Mucosa of stomach (tissue), 1 donor: ENCODE measurements at regions not wholly inside any gene's neighbourhood (a gene's known extent, or its start where the extent isn't known, plus 50 kb on each side); places are given as distances from the start of the nearest gene placed in this dataset.
A peak's percentile ranks its signal among the peaks of the same experiment; 100 is the strongest.
"Not testable (repeated sequence)": the region's sequence is repeated elsewhere in the genome, so short reads cannot be mapped to it uniquely, and the experiment has no call there.

Experiments
- H3K27me3 ChIP-seq: one replicate; pipeline ENCODE4 v1.7.0; 2013; ENCODE audit warnings: mild to moderate bottlenecking, low read length; ENCODE audit not compliant: control insufficient read depth, insufficient read depth
- H3K36me3 ChIP-seq: one replicate; pipeline ENCODE4 v1.7.0; 2013; ENCODE audit warnings: low read length; ENCODE audit not compliant: control insufficient read depth, insufficient read depth
- H3K4me1 ChIP-seq: one replicate; pipeline ENCODE4 v1.7.0; 2013; ENCODE audit warnings: mild to moderate bottlenecking, low read length; ENCODE audit not compliant: control insufficient read depth, insufficient read depth
- H3K4me3 ChIP-seq: one replicate; pipeline ENCODE4 v1.7.0; 2013; ENCODE audit warnings: low read length
- H3K9ac ChIP-seq: one replicate; pipeline ENCODE4 v1.7.0; 2013; ENCODE audit warnings: mild to moderate bottlenecking, low read length, moderate library complexity
- H3K9me3 ChIP-seq: one replicate; pipeline ENCODE4 v1.7.0; 2013; ENCODE audit warnings: mild to moderate bottlenecking, low read length, moderate library complexity; ENCODE audit not compliant: control insufficient read depth
- donor health status: Pancreatic carcinoma.

GRCh38 chr6:25157183-25157582 lies 122.0 kb upstream of the CARMIL1 start:
- Histone ChIP-seq H3K27me3 (no peaks in the 10 kb centered on the region), H3K4me3 (no peak overlapping the region), H3K4me1 (no peaks in the 10 kb centered on the region), H3K36me3 (no peaks in the 10 kb centered on the region), H3K9ac (no peak overlapping the region), H3K9me3 (no peaks in the 10 kb centered on the region)

DNA sequence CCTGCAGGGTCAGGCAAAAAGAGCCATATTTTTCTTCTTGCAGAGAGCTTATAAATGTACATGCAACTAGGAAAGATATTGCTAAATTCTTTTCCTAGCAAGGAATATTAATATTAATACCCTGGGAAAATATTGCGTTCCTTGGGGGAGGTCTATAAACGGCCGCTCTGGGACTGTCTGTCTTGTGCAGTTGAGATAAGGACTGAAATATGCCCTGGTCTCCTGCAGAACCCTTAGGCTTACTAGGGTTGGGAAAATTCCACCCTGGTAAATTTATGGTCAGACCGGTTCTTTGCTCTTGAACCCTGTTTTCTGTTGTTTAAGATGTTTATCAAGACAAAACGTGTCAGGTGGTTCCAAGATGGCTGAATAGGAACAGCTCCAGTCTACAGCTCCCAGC lies 121.3 kb upstream of the CARMIL1 start:
- H3K27me3 ChIP-seq, result no peaks in the 10 kb centered on the region
- H3K4me1 ChIP-seq, result no peaks in the 10 kb centered on the region
- no peaks in the 10 kb centered on the region for H3K9me3 ChIP-seq
- no peak overlapping the region for H3K4me3 ChIP-seq
- H3K36me3 ChIP-seq, result no peaks in the 10 kb centered on the region
- no peak overlapping the region for H3K9ac ChIP-seq

- H3K9me3 ChIP-seq, H3K9ac ChIP-seq, H3K36me3 ChIP-seq, H3K27me3 ChIP-seq, H3K4me1 ChIP-seq, H3K4me3 ChIP-seq: not testable (repeated sequence)
These were observed 119.0 kb upstream of the CARMIL1 start for GRCh38 chr6:25160134-25160533.

- Histone ChIP-seq H3K9ac (no peak overlapping the region), H3K4me1 (peaks cover 17% of the 10 kb centered on the region), H3K9me3 (no peaks in the 10 kb centered on the region), H3K36me3 (no peaks in the 10 kb centered on the region), H3K27me3 (no peaks in the 10 kb centered on the region), H3K4me3 (no peak overlapping the region)
These were observed 114.0 kb upstream of the CARMIL1 start for GRCh38 chr6:25165177-25165576.

DNA sequence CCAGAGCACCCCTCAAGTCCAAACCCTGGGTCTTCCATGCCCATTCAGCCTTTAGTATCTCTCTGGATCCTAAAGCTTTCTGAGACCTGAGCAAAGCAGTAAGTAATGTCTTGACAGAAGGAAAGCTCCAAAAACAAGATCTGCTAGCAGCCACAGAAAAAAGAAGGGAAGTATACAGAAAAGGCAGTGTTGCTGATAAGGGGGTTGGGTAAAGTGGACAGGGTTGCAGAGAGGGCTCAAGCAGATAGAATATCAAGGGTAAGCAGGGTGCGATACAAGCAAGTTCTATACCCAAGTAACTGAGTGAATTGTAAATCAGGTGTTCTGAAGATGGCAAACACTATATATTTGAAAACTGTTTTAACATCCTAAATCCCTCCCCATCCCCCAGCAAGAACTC lies 113.4 kb upstream of the CARMIL1 start:
- Histone ChIP-seq H3K4me1 (peaks cover 22% of the 10 kb centered on the region), H3K9me3 (no peaks in the 10 kb centered on the region), H3K9ac (peak overlapping the region; percentile 0), H3K27me3 (no peaks in the 10 kb centered on the region), H3K36me3 (no peaks in the 10 kb centered on the region), H3K4me3 (no peak overlapping the region)

DNA sequence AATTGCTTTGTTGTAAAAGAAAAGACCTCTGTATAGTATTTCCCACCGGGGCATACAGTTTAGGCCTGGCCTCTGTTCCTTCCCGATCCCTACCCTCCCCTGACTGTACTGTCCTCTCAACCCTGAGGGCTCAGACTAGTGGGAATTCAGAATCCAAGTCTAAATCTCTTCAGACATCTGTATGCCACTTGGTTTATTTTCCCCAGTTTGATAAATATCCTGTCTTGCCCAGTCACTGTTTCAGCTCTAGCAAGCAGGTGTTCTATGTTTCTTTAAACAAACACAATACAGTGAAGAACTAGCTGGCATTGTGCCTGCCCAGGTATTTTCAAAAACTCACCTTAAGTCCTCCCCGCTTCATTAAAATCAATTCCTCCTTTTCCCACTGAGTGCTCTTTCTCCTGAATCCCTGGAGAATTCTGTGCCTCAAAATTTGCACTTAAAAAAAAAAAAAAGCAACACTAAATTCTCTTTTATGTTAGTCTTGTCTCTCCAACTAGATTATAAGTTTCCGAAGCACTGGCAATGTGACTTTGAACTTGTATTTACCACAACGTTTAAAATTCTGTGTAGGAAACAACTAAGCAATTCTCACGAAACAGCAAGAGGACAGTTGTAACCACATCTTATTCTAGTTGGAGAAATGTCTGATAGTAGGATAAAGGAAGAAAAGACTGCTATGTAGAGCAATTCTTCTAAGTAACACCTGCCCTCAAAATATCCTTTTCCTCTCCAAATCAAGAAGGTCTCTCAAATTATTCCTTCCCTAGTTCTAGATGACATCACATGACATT lies 112.0 kb upstream of the CARMIL1 start:
- H3K27me3 ChIP-seq, result no peaks in the 10 kb centered on the region
- H3K9ac ChIP-seq, result no peak overlapping the region
- H3K36me3 ChIP-seq, result no peaks in the 10 kb centered on the region
- no peak overlapping the region for H3K4me3 ChIP-seq
- peaks cover 31% of the 10 kb centered on the region for H3K4me1 ChIP-seq
- H3K9me3 ChIP-seq, result no peaks in the 10 kb centered on the region

DNA sequence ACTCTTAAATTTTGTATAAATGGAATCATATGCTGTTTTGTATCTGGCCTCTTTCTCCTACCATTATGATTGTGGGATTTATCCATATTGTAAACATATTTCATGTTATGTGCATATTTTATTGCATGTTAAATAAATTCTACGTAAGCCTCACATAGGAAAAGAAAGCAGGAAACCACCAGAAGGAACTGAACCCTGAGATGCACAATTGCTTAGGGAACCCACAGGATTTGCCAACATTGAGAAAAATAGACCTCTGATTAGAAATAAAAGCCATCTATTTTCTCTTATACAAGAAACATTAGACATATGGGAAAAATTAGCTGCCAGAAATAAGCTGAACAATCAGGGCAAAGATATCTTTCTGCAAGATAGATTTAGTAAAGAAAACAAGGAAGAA lies 111.2 kb upstream of the CARMIL1 start:
- H3K4me3 ChIP-seq, result no peak overlapping the region
- H3K4me1 ChIP-seq, result peaks cover 31% of the 10 kb centered on the region
- H3K36me3 ChIP-seq, result no peaks in the 10 kb centered on the region
- no peaks in the 10 kb centered on the region for H3K27me3 ChIP-seq
- H3K9me3 ChIP-seq, result no peaks in the 10 kb centered on the region
- H3K9ac ChIP-seq, result no peak overlapping the region

DNA sequence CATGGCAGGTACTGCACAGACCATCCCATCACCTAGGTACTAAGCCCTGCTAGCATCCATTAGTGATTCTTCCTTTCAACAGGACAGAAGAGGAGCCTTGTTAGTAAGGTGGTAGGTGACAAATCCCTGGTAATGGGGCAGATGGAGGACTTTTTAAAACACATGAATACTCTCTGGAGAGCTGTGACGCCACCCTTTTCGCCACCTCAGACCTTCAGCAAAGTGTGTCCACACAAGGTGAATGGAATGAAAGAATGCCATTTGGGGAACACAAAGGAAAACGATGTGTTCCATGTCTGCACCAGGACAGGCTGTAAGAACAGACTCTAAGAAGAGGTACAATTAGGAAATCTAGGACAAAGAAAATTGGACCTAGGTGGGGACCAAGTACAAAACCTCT lies 110.5 kb upstream of the CARMIL1 start:
- no peak overlapping the region for H3K4me3 ChIP-seq
- no peaks in the 10 kb centered on the region for H3K27me3 ChIP-seq
- no peak overlapping the region for H3K9ac ChIP-seq
- no peaks in the 10 kb centered on the region for H3K9me3 ChIP-seq
- no peaks in the 10 kb centered on the region for H3K36me3 ChIP-seq
- H3K4me1 ChIP-seq, result peaks cover 31% of the 10 kb centered on the region

- peaks cover 38% of the 10 kb centered on the region for H3K4me1 ChIP-seq
These were observed 109.6 kb upstream of the CARMIL1 start for GRCh38 chr6:25169553-25169952.

DNA sequence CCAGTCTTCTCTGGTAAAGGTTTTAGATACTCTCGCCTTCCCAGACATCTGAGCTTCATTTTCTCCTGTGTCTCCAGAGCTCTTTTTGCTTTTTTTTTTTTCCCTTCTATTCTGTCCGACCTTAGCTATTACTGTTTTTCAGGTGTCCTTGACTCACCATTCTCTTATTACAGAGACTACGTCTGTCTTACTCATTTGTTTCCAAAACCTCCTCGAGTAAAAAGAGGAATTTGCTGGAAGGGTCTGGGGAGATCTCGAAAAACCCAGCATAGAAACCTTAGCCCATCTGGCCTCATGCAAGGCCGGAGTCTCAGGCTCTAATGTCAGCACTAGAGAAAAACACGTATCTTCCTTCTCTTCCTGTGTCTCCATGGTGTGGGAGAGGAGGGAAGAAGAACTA lies 109.2 kb upstream of the CARMIL1 start:
- no peaks in the 10 kb centered on the region for H3K36me3 ChIP-seq
- H3K4me3 ChIP-seq, result no peak overlapping the region
- H3K4me1 ChIP-seq, result peaks cover 40% of the 10 kb centered on the region
- H3K9me3 ChIP-seq, result no peaks in the 10 kb centered on the region
- no peak overlapping the region for H3K9ac ChIP-seq
- H3K27me3 ChIP-seq, result no peaks in the 10 kb centered on the region

More at GRCh38 chr6:25169553-25169952, 109.6 kb upstream of the CARMIL1 start:
- Histone ChIP-seq H3K36me3 (no peaks in the 10 kb centered on the region), H3K4me3 (no peak overlapping the region), H3K9me3 (no peaks in the 10 kb centered on the region), H3K27me3 (no peaks in the 10 kb centered on the region), H3K9ac (no peak overlapping the region)

DNA sequence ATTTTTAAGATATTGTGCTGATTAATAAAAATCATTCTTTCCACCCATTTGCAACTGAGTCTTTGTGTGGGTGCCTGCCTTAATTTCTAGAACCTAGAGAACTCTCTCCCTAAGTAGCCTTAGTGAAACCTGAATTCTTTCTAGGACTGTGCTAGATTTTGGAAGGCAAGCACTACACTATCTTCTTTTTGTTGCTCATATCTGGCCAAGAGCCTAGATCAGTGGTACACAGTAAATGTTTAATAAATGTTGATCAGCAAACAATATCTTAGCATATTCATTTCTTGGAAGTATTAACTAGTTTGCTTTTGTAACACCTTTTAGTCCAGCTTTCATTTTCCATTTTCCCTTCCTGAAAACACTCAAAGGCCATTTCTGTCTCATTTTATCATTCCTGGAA lies 108.5 kb upstream of the CARMIL1 start:
- H3K27me3 ChIP-seq, result no peaks in the 10 kb centered on the region
- H3K36me3 ChIP-seq, result no peaks in the 10 kb centered on the region
- H3K4me3 ChIP-seq, result no peak overlapping the region
- H3K9me3 ChIP-seq, result no peaks in the 10 kb centered on the region
- peaks cover 36% of the 10 kb centered on the region for H3K4me1 ChIP-seq
- H3K9ac ChIP-seq, result no peak overlapping the region

- no peaks in the 10 kb centered on the region for H3K36me3 ChIP-seq
- H3K27me3 ChIP-seq, result no peaks in the 10 kb centered on the region
- no peaks in the 10 kb centered on the region for H3K9me3 ChIP-seq
- peaks cover 33% of the 10 kb centered on the region for H3K4me1 ChIP-seq
- no peak overlapping the region for H3K9ac ChIP-seq
- no peak overlapping the region for H3K4me3 ChIP-seq
These were observed 107.9 kb upstream of the CARMIL1 start for GRCh38 chr6:25171301-25171700.

GRCh38 chr6:25172819-25173218 lies 106.4 kb upstream of the CARMIL1 start:
- H3K4me1 ChIP-seq, result peaks cover 32% of the 10 kb centered on the region
- no peak overlapping the region for H3K4me3 ChIP-seq
- no peaks in the 10 kb centered on the region for H3K27me3 ChIP-seq
- H3K9me3 ChIP-seq, result no peaks in the 10 kb centered on the region
- H3K9ac ChIP-seq, result no peak overlapping the region
- no peaks in the 10 kb centered on the region for H3K36me3 ChIP-seq
